ENCODE measurements at regions not wholly inside any gene's neighbourhood (a gene's known extent, or its start where the extent isn't known, plus 50 kb on each side); places are given as distances from the start of the nearest gene placed in this dataset.
"Not testable (repeated sequence)": the region's sequence is repeated elsewhere in the genome, so short reads cannot be mapped to it uniquely, and the experiment has no call there.

DNA sequence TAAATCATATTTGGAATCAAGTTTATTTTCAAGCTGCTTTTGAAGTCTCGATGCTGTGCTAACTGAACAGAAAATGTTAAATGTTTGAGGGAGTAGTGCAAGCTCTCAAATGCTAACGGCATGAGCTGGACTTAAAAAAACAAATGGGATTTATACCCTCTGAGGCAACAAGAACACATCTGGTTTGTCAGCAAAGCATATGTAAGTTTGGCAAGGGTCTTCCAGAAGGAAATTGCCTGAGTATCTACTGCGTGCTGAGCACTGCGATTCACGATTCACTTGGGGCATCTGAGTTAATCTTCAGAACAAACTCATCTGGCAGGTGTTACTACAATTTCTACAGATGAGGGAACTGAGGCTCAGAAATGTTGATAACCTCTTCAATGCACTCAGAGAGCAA lies 98.4 kb upstream of the C9orf72 start:
- DNase-seq (ENCODE audit: low spot score in 2 of 2) = no peak
- no peak for FAIRE-seq

DNA sequence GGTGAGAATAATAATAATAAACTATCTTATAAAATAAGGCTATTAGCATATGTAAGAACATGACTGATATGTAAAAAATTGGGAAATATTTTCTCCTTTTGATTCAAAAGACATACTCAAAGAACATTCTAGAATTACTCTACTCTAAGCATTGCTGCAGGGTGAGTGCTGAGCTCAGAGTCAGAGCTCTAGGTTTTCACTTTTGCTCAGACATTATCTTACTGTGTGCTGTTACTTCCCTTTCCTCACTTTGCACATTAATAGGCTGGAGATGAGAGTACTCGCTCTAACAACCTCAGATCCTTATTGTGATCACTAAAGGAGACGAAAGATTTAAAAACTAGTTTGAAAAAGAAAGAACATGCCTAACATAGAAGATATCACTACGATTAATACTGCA lies 99.4 kb upstream of the C9orf72 start:
- FAIRE-seq (no peak), DNase-seq (ENCODE audit: low spot score in 2 of 2) (no peak)

DNA sequence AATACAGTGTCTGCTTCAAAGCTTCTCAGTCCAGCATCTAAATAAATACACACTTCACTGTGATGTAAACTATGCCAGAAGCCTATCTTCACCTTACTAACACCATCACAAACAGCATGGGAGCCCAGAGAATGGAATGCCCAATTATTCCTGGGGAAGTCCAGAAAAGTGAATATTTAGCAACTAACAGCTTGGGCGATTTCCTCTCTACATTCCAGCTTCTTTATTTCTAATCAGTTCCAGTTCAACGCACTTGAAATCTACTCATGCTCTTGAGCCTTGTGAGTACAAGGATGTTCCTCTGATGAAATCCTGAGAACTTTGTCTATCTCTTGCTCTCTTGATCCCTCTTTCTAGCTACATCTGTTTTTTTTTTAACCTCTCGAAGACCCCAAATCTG lies 100.4 kb upstream of the C9orf72 start:
- FAIRE-seq = no peak
- DNase-seq (ENCODE audit: low spot score in 2 of 2) = no peak

DNA sequence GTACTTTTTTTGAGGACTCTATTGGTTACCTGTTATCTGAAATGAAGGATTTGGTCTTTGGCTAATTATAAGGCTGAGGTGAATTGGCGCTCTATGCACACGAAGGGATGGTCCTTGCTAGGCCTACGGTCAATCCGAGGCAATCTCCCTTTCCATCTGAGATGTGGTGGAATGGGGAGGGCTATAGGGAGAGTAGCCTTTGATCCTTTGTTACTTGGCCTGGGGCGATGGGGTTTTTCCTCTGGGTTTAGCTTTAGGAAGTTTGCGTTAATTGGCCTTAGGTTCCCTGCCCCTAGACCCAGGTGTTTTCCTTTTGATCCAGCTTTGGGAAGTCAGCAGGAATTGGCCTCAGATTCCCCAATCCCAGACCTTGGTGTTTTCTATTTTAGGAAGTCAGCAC lies 102.1 kb upstream of the C9orf72 start:
- FAIRE-seq (no peak), DNase-seq (ENCODE audit: low spot score in 2 of 2) (no peak)

DNA sequence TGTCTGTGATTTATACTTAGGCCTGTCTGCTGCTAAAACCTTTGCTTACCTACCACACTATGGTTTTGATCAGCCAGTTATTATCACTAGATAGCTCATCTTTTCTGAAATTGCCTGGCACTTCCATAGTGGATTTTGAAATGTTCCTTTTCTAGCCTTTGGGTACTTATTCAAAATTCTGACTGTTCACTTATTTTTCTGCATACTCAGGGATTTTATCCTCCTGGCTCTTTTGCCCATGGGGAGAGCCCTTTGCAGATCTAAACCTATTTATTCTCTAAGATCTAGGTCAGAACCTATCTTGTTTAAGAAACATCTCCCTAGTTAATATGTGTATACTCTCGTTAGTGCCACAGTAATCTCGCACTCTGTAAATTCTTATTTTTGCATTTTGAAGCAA lies 103.5 kb upstream of the C9orf72 start:
- no peak for DNase-seq (ENCODE audit: low spot score in 2 of 2)
- FAIRE-seq = no peak

DNA sequence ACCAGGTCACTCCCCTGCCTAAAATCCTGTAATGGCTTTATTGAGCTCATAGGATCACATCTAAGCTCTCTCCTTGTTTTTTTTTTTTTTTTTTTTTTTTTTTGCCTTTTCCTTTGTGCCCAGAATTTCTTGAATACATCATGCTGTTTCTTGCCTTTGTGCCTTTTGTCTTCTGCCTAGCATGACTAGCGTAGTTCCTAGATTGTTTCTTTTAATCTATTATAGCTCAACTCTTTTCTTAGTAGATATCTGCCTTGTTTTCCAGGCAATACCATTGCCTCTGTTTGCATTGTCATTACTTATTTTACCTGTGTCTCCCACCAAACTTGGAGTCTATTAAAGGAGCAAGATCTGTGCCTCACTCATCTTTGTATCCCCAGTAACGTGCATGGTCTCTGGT lies 106.1 kb upstream of the C9orf72 start:
- FAIRE-seq (no peak), DNase-seq (ENCODE audit: low spot score in 2 of 2) (no peak)

DNA sequence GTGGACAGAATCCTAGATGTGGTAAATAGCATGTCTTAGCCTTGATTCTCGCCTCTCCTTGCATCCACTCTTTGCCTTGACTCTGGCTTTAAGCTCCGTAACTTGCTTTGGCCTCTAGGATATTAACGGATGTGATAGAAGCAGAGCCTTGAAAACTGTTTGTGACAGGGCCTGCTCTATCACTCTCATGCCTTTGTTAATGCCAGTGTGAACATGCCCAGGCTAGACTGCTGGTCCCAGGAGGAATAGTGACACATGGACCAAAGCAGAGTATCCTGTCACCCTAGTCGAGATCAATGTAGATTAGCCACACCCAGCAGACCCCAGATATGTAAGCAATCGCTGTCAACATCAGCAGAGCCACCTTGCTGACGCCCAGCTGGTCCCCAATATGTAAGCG lies 109.9 kb upstream of the C9orf72 start:
- FAIRE-seq (no peak), DNase-seq (ENCODE audit: low spot score in 2 of 2) (no peak)

DNA sequence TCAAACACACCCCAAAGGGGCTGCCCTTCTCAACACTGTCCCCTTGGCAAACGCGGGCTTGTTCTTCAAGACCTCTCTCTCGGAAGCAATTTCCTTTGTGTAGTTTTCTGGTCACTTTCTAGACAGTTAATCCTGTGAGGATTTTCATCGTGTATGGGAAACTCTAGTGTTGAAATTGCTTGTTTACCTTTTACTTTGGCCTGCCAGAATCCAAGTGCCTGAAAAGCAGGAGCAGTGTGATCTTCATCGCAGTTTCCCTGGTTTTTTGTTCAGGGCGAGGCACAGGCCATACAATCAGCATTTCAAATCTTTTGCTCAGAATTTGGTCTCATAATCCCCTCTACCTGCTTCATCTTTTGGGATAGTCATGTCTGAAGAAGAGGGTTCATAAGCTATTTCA lies 115.7 kb upstream of the C9orf72 start:
- FAIRE-seq = no peak

DNA sequence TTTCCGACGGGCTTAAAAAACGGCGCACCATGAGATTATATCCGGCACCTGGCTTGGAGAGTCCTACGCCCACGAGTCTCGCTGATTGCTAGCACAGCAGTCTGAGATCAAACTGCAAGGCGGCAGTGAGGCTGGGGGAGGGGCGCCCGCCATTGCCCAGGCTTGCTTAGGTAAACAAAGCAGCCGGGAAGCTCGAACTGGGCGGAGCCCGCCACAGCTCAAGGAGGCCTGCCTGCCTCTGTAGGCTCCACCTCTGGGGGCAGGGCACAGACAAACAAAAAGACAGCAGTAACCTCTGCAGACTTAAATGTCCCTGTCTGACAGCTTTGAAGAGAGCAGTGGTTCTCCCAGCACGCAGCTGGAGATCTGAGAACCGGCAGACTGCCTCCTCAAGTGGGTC lies 117.5 kb upstream of the C9orf72 start:
- not testable (repeated sequence) for DNase-seq (ENCODE audit: low spot score in 2 of 2)

More for the DNA sequence above, 115.7 kb upstream of the C9orf72 start:
- DNase-seq (ENCODE audit: low spot score in 2 of 2) = no peak

DNA sequence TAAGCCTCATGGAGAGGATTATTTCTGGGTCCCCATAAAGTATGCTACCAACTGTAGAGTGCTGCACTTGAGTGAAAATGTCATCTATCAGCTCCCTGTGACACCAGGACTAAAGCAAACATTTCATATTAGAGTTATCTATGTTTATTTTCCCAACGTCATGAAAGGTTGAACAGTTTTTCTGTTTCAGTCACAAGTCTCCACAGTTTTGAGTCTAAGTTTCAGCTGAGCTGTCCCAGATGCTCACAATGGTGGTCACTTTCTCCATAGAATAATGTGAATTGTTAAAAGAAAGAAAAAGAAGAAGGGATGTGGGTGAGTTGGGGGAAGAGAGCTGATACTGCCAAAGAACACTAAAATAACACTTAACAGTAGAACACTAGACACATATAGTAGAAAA lies 126.3 kb upstream of the C9orf72 start:
- no peak for FAIRE-seq
- no peak for DNase-seq (ENCODE audit: low spot score in 2 of 2)

More for the DNA sequence above, 117.5 kb upstream of the C9orf72 start:
- not testable (repeated sequence) for FAIRE-seq

DNA sequence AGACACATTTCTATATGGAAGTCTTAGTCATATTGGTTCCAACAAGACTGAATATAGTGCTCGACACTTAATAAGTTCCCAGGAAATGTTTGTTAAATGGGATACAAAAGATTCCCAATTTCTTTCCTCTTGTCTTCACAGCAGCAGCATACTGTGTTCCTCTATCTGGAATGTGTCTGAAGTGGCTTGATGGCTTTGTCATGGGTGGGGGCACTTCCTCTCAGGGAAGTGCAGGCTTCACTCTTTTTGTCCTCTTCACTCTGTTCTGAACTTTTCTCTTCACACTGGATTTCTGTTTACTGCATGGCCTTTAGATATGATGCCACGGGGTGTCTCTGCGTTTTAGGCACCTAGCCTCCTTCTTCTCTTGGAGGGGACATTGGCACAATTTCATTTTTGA lies 127.7 kb upstream of the C9orf72 start:
- FAIRE-seq (no peak), DNase-seq (ENCODE audit: low spot score in 2 of 2) (no peak)

DNA sequence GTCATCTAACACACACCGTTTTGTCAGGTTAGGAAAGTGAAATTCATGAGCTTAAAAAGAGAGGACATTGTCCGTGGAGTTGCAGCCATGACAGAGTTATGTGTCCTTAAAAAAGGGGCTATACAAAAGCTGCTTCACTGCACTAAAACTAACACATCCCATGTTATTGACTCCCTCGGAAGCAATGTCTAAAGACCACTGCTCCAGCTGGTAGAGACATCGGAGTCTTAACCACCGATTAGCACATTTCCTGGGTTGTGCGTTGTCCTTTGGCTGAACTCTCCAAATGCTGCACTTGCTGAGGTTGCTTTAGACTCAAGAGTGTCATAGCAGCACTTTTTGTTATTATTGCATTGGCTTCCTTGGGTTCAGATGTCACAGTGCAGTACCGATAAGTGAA lies 128.3 kb upstream of the C9orf72 start:
- DNase-seq (ENCODE audit: low spot score in 2 of 2) (no peak), FAIRE-seq (no peak)

DNA sequence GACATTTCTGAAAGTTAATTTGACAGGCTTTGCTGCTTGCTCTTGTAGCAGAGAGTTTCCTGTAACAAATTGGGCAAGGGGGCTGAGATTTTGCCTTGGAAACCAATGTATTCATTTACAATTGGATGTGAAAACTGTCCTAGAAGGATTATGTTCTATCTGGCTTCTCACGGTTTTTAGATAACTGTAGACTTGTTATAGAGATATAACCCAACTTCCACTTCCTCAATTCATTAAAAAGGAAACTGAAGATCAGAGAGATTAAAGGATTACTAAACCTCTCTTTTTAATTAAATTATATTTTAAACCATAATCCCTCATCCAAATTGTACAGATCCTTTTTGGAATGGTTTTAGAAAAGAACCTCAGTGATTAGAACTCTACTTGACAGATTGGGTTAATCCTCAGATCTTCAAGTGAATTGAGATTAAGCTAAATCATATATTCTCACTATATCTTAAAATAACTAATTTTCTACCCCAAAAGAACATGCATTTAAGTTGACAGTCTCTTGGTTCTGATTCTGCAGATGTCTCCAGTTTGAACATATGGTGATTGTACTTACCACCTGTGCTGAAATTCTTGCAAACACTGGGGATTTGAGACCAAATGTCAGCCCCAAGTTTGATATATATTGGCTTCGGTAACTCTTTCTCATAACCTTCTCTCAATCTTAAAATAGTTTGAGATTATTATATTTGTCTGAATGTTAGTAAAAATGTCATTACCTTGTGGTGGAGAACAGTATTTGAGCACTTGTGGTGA lies 130.1 kb upstream of the C9orf72 start:
- FAIRE-seq = no peak
- DNase-seq (ENCODE audit: low spot score in 2 of 2) = no peak

DNA sequence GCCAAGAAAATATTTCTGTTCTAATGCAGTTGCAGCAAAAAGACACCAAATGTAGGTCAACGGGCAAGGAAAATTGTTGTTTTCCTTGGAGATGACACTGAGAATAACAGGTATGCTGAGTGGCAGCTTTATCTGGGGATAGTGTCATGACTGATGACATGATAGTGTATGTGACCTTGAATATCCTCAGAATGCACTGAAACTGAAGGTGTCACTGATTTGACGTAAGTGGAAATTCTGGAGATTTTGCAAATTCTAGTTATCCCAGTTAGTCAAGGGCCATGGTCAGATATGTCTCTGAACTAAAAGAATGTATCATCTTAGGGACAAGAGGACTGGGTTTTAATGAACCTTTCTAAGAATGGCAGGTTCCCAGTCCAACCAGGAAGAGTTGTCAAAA lies 138.0 kb upstream of the C9orf72 start:
- FAIRE-seq (no peak), DNase-seq (ENCODE audit: low spot score in 2 of 2) (no peak)

DNA sequence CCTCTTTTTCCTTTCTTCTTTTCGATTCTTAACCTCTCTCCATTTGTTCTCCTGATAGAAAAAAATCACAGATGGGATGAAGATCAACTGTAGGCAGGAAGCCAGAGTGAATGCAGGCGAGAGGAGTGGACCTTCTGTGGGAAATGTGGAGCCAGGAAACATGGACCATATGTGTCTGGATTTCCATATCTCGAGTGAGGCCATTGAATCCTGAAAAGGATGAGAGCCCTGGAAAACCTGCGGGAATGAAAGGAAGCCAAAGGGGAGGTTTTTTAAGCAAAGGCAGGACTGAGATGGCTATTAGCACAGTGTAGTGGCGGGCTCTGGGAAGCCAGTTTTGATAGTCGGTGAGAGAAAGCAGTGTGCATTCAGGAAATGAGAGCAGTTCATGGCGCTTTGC lies 139.5 kb upstream of the C9orf72 start:
- no peak for DNase-seq (ENCODE audit: low spot score in 2 of 2)
- FAIRE-seq = no peak

DNA sequence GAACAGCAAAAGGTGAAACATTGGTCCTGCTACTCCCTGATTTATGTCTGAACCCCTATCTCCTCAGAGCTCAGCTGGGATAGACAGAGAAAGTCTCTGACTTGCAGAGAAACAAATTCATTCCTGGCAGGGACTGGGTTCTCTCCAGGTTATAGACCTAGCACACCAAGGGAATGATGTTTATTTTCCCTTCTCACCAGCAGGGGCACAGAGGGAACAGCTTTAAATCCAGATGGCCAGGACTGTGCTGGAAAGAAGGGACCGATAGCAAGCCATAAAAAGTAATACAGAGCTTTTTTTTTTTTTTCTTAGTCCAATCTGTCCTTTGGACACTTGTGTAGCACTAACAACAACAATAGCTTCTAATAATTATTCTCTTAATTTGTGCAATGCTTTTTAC lies 141.1 kb upstream of the C9orf72 start:
- DNase-seq (ENCODE audit: low spot score in 2 of 2) (no peak), FAIRE-seq (no peak)

DNA sequence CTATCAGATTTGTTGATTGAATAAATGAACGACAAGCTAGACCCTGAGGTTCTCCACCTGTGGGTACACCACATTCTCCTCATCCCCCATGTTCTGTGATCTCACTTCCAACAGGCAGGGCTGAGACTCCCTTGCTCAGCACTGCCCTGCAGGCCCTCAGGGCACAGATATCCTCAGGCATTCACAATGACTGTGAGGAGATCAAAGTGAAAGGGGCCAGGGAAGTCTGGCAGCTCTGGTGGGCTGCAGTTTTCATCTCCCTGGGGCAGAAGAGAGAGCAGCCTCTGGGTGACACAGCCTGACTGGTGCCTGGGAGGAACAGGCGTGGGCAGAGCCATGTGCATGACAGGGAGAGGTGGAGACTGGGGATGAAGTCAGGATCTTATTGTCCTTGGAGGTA lies 142.4 kb upstream of the C9orf72 start:
- FAIRE-seq (no peak), DNase-seq (ENCODE audit: low spot score in 2 of 2) (no peak)

DNA sequence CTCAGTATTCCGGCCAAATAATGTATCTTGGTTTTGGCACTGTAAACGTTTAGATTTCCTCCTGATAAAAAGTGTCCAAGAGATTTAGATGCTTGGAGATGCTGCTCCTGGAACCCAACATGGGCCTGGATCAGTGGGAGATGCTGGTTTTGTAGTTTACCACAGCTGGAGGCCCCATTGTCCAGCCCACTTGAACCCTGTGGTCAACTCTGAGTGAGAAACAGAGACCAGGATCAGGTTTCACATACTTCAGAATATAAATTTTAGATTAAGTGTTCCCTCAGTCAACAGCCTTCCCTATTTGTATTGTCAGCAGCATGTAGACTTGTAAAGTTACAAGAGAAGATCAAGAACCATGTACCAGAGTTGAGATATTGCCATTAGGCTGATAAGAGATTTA lies 144.7 kb upstream of the C9orf72 start:
- no peak for FAIRE-seq
- DNase-seq (ENCODE audit: low spot score in 2 of 2) = no peak

DNA sequence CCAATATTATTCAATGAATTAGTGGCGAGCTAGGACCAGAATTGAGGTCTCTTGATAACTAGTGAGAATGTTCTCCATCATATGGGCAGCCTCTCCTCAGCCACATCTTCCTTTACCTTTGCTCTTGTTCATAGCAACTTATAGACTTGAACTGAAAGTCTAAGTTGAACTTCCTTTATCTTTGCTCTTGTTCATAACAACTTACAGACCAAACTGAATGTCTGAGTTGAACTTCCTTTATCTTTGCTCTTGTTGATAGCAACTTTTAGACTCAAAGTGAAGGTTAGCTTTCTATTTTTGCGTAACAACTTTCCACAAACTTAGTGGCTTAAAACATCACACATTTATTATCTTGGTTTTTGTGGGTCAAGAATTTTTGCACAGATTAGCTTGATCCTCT lies 146.4 kb upstream of the C9orf72 start:
- FAIRE-seq (no peak), DNase-seq (ENCODE audit: low spot score in 2 of 2) (no peak)

DNA sequence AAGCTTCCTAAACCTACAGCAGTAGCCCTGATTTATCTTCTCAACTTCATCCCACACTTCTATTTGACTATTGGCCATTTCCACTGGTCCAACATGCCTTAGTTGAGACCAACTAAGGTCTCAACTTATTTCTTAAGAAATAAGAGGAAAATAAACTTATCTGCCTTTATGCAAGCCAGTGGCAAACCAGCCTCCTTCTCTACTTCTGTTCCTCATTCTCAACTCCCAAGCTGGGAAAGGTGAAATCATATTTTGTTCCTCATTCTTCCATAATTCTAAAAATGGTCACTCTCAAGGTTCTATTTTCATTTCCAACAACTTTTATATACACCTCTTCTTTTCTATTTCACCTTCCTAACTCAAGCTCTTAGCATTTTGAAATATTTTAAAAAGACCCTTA lies 149.6 kb upstream of the C9orf72 start:
- FAIRE-seq (no peak), DNase-seq (ENCODE audit: low spot score in 2 of 2) (no peak)

DNA sequence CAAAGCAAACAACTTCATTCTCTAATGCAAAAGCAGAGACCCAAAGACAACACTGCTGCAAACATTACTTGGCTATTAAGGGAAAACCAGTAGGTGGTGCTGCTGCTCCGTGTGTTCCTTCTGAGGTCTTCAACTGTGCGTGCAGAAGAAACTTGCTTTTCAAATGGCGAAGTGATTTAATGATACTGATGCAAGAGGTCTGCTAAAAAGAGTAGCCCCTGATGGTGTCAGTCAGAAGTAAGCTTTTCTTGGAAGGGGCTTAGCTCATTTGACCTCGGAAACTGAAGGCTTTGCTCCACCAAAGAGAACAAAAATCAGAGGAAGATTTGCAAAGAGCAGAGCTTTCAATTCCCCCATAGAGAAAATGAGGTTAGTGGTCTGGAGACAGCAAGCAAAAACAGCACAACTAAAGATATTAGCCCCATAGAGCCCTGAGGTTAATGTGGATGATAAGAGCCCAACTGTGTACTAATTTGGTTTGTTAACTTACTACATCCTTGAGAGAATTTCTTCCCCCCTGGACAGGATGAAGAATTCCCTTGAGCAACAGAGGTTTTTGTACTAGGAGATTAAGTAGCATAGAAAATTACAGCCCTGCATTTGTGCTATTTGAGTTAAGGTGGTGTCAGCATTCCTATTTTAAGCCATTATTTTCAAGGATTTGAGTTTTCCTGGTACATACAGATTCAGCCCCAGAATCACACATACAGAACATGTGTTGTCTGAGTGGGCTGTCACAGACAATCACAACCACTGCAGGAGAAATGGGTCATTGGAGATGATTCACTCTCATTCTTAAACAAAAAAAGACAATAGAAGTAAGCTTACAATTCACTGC lies 153.2 kb upstream of the C9orf72 start:
- DNase-seq (ENCODE audit: low spot score in 2 of 2) = peak in 1 of 2 donors; percentile 26
- FAIRE-seq = no peak

DNA sequence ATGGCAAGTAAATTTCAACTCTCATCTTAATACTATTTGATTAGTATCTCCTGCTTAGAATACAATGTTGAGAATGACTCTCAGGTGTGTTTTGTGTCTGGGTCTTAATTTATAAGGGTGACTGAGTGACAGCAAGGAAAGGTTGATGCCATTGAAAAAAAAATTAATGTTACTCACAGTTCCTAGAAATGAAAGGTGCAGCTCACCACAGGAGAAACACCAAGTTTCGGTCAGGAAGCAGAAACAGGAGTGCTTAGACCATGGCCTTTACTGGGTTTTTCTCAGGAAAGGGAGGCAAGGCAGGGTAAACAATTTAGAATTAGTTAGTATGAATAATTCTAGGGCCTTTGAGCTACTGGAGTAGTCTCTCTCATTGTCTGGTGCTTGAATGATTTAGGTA lies 159.2 kb upstream of the C9orf72 start:
- no peak for FAIRE-seq
- DNase-seq (ENCODE audit: low spot score in 2 of 2) = no peak

Data from frontal cortex (tissue), 3 donors.